Ishikawa (cell line): ENCODE measurements at regions not wholly inside any gene's neighbourhood (a gene's known extent, or its start where the extent isn't known, plus 50 kb on each side); places are given as distances from the start of the nearest gene placed in this dataset.

Experiments used
- CEBPB ChIP-seq: IDR thresholded peaks from 2 replicates; pipeline ENCODE4 v1.6.1; 2012
- EP300 ChIP-seq: IDR thresholded peaks from 2 replicates; pipeline ENCODE4 v1.6.1; 2012; ENCODE audit warnings: borderline replicate concordance
- NFIC ChIP-seq: IDR thresholded peaks from 2 replicates; pipeline ENCODE4 v1.6.1; 2012
- RAD21 ChIP-seq: IDR thresholded peaks from 2 replicates; pipeline ENCODE4 v1.6.1; 2012; ENCODE audit warnings: low read depth
- TAF1 ChIP-seq: IDR thresholded peaks from 2 replicates; pipeline ENCODE4 v1.6.1; 2012; ENCODE audit warnings: low read depth, mild to moderate bottlenecking
- TEAD4 ChIP-seq: IDR thresholded peaks from 2 replicates; pipeline ENCODE4 v1.6.1; 2012
- TF ChIP-seq, protein P1 (sequence below): IDR thresholded peaks from 2 replicates; pipeline ENCODE4 v1.6.1; 2012; ENCODE audit warnings: low read depth, mild to moderate bottlenecking
- TF ChIP-seq, protein P2 (sequence below): IDR thresholded peaks from 2 replicates; pipeline ENCODE4 v1.6.1; 2012

DNA sequence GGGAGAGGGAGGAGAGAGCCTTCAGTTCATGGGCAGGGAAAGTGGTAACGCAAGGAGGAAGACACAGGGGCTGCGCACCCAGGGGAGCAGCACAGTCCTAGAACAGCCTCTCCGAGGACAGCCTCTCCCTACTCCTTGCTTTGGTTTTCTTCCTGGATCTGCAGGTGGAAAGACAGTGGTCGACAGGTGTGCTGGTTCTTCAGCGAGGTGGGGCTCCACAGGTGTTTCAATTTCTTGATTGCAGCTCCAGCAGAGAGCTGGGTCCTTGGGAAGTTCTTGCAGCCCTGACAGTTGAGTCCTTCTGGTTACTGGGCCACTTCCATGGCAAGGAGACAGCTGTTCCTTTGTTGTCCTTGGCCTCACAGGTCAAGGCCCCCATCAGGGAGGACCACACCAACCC, 220.7 kb upstream of the NR2F2 start:
- no peak for TF ChIP-seq CEBPB
- TF ChIP-seq, protein P1, sequence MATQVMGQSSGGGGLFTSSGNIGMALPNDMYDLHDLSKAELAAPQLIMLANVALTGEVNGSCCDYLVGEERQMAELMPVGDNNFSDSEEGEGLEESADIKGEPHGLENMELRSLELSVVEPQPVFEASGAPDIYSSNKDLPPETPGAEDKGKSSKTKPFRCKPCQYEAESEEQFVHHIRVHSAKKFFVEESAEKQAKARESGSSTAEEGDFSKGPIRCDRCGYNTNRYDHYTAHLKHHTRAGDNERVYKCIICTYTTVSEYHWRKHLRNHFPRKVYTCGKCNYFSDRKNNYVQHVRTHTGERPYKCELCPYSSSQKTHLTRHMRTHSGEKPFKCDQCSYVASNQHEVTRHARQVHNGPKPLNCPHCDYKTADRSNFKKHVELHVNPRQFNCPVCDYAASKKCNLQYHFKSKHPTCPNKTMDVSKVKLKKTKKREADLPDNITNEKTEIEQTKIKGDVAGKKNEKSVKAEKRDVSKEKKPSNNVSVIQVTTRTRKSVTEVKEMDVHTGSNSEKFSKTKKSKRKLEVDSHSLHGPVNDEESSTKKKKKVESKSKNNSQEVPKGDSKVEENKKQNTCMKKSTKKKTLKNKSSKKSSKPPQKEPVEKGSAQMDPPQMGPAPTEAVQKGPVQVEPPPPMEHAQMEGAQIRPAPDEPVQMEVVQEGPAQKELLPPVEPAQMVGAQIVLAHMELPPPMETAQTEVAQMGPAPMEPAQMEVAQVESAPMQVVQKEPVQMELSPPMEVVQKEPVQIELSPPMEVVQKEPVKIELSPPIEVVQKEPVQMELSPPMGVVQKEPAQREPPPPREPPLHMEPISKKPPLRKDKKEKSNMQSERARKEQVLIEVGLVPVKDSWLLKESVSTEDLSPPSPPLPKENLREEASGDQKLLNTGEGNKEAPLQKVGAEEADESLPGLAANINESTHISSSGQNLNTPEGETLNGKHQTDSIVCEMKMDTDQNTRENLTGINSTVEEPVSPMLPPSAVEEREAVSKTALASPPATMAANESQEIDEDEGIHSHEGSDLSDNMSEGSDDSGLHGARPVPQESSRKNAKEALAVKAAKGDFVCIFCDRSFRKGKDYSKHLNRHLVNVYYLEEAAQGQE = no peak
- TF ChIP-seq, protein P2, sequence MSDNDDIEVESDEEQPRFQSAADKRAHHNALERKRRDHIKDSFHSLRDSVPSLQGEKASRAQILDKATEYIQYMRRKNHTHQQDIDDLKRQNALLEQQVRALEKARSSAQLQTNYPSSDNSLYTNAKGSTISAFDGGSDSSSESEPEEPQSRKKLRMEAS = no peak
- TF ChIP-seq RAD21 = no peak
- TF ChIP-seq EP300 = no peak
- TF ChIP-seq TEAD4 = no peak
- no peak for TF ChIP-seq NFIC
- TF ChIP-seq TAF1 = no peak
